ENCODE measurements at regions not wholly inside any gene's neighbourhood (a gene's known extent, or its start where the extent isn't known, plus 50 kb on each side); places are given as distances from the start of the nearest gene placed in this dataset.

DNA sequence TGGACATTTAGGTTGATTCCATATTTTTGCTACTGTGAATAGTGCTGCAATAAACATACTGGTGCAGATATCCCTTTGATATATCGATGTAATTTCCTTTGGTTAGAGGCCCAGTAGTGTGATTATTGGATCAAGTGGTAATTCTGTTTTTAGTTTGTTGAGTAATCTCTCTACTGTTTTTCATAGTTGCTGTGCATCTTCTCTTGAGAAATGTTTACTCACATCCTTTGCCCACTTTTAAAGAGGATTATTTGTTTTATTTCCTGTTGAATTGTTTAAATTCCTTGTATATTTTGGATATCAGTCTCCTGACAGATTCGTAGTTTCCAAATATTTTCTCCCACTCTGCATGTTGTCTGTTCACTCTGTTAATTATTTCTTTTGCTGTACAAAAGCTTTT lies 352.6 kb upstream of the TARS1 start:
- 18 to 33% (median 22%) methylated on average over 2 of the region's 2 CpGs for WGBS, 3 donors
- H3K4me1 ChIP-seq (ENCODE audit: insufficient read depth), result no peaks in the 10 kb centered on the region
- intact Hi-C loops (cut with DNase I), result no loop called here
- no peaks in the 10 kb centered on the region for H3K36me3 ChIP-seq
- no peaks in the 10 kb centered on the region for H3K27me3 ChIP-seq
- no peaks in the 10 kb centered on the region for H3K9me3 ChIP-seq
- DNase-seq, result no peak
- H3K4me3 ChIP-seq, result no peak overlapping the region
- no peak overlapping the region for H3K27ac ChIP-seq
- TF ChIP-seq EP300 (IDR thresholded peaks at IDR 0.05), result no peak
- TF ChIP-seq, protein P1, sequence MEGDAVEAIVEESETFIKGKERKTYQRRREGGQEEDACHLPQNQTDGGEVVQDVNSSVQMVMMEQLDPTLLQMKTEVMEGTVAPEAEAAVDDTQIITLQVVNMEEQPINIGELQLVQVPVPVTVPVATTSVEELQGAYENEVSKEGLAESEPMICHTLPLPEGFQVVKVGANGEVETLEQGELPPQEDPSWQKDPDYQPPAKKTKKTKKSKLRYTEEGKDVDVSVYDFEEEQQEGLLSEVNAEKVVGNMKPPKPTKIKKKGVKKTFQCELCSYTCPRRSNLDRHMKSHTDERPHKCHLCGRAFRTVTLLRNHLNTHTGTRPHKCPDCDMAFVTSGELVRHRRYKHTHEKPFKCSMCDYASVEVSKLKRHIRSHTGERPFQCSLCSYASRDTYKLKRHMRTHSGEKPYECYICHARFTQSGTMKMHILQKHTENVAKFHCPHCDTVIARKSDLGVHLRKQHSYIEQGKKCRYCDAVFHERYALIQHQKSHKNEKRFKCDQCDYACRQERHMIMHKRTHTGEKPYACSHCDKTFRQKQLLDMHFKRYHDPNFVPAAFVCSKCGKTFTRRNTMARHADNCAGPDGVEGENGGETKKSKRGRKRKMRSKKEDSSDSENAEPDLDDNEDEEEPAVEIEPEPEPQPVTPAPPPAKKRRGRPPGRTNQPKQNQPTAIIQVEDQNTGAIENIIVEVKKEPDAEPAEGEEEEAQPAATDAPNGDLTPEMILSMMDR (IDR thresholded peaks at IDR 0.05), result no peak
- no peak for TF ChIP-seq POLR2A (IDR thresholded peaks at IDR 0.05)

DNA sequence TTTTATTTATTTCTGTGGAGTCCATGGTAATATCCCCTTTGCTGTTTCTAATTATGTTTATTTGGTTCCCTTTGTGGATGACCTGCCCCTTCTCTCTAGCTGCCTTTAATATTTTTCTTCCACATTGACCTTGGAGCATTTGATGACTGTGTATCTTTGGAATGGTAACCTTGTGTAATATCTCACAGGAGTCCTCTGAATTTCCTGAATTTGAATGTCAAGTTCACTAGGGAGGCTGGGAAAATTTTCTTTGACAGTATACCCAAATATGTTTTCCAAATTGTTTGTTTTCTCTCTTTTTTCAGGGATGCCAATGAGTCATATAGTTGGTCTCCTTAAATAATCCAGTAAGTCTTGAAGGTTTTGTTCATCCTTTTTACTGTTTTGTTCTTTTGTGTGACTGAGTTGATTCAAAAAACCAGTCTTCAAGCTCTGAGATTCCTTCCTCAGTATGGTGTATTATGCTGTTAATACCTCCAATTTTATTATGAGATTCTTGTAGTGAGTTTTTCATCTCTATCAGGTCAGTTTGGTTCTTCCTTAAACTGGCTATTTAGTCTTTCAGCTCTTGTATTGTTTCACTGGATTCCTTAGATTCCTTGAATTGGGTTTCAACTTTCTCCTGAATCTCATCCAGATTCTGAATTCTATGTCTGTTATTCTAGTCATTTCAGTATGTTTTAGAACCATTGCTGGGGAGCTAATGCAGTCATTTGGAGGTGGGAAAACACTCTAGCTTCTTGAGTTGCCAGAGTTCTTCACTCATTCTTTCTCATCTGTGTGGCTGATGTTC lies 349.0 kb upstream of the TARS1 start:
- Histone ChIP-seq H3K9me3 (no peaks in the 10 kb centered on the region), H3K4me1 (ENCODE audit: insufficient read depth) (no peaks in the 10 kb centered on the region), H3K27me3 (no peaks in the 10 kb centered on the region), H3K27ac (no peak overlapping the region), H3K36me3 (no peaks in the 10 kb centered on the region), H3K4me3 (no peak overlapping the region)
- intact Hi-C loops (cut with DNase I), result no loop called here
- no peak for DNase-seq
- TF ChIP-seq EP300 (IDR thresholded peaks at IDR 0.05), result no peak
- TF ChIP-seq, protein P1 (IDR thresholded peaks at IDR 0.05), result no peak
- TF ChIP-seq POLR2A (IDR thresholded peaks at IDR 0.05), result no peak

DNA sequence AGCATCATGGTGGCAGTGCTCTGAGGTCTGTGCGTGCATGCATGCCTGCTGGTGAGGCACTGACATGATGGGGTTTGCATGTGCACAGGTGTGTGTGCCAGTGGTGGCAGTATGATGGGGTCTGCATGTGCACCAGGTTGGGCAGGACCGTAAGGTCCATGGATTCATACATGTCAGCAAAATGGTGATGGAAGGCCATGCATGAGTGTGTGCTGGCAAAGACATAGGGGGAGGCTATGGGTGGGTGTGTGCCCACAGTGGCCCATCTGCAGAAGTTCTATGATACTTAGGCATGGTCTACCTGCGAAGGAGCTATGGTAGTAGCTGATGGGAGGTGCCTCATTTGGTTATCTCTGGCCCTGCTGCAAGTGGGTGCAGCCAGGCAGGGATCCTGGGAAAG lies 348.0 kb upstream of the TARS1 start:
- H3K36me3 ChIP-seq, result no peaks in the 10 kb centered on the region
- H3K27ac ChIP-seq, result no peak overlapping the region
- intact Hi-C loops (cut with DNase I), result no loop called here
- DNase-seq, result no peak
- no peak overlapping the region for H3K4me3 ChIP-seq
- TF ChIP-seq EP300 (IDR thresholded peaks at IDR 0.05), result no peak
- TF ChIP-seq, protein P1 (IDR thresholded peaks at IDR 0.05), result no peak
- TF ChIP-seq POLR2A (IDR thresholded peaks at IDR 0.05), result no peak
- H3K4me1 ChIP-seq (ENCODE audit: insufficient read depth), result no peaks in the 10 kb centered on the region
- no peaks in the 10 kb centered on the region for H3K9me3 ChIP-seq
- no peaks in the 10 kb centered on the region for H3K27me3 ChIP-seq
- 80 to 100% (median 91%) methylated on average over 3 of the region's 3 CpGs for WGBS, 3 donors

DNA sequence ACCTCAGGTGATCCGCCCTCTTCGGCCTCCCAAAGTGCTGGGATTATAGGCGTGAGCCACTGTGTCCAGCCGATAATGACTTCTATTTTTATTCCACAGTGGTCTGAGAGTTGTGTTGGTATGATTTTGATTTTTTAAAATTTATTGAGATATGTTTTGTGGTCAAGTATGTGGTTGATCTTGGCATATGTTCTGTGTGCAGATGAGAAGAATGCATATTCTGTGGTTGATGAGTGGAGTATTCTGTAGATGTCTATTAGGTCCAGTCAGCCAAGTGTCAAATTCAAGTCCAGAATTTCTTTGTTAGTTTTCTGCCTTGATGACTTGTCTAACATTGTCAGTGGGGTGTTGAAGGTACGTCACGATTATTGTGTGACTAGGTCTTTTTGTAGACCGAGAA lies 338.2 kb upstream of the TARS1 start:
- no peak for DNase-seq
- Histone ChIP-seq H3K27ac (no peak overlapping the region), H3K4me3 (no peak overlapping the region), H3K36me3 (no peaks in the 10 kb centered on the region), H3K27me3 (no peaks in the 10 kb centered on the region), H3K9me3 (no peaks in the 10 kb centered on the region), H3K4me1 (ENCODE audit: insufficient read depth) (no peaks in the 10 kb centered on the region)
- no peak for TF ChIP-seq POLR2A (IDR thresholded peaks at IDR 0.05)
- TF ChIP-seq EP300 (IDR thresholded peaks at IDR 0.05), result no peak
- TF ChIP-seq, protein P1 (IDR thresholded peaks at IDR 0.05), result no peak
- WGBS, 3 donors, result 88 to 95% (median 93%) methylated on average over 7 of the region's 7 CpGs
- intact Hi-C loops (cut with DNase I), result no loop called here

All from ovary (tissue), 7 donors.